Activated T-cell treated with anti-CD3 and anti-CD28 coated beads for 24 hours (primary cell): ENCODE measurements at regions not wholly inside any gene's neighbourhood (a gene's known extent, or its start where the extent isn't known, plus 50 kb on each side); places are given as distances from the start of the nearest gene placed in this dataset.
"Not testable (repeated sequence)": the region's sequence is repeated elsewhere in the genome, so short reads cannot be mapped to it uniquely, and the experiment has no call there.

ENCODE experiments used
- DNase-seq: peaks from one replicate; pipeline ENCODE4 v3.0.0-alpha.2; 2020; ENCODE audit warnings: low read depth

DNA sequence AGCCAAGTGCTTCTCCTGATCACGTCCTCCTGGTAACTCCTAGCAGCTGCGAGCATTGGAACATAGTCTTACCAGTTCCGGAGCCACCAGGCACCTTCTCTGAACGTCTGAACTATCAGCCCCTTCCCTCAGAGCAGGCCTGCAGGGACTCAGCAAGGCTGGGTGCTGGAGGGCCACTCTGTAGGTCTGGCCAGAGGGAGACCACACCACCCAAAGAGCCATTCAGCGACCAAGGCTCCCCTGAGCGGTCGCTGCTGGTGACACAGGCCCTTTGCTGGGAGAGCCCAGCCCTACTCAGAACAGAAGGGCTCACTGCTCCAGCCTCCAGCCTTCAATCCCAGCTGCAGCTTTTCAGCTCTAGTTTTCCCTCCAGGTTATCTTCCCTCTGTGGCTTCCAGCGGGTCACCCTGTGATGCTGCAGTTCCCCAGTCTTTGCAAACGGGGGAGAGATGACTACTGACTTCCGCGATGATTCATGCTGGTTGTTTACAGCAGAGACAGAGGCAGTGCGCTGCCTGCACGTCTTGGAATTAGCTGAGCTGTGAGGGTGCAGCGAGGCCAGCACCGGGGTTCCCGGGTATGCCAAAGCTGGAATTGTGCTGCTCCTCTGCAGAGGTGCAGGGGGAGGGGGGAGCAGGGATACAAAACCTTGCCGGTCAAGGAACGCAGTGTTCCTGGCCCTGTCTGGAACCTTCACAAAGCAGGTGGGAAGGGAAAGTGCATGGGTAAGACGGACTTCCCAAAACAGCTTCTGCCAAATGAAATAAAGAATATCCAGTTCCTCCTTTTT is 161.4 kb downstream of the LY86 start:
- peak; percentile 20 for DNase-seq

DNA sequence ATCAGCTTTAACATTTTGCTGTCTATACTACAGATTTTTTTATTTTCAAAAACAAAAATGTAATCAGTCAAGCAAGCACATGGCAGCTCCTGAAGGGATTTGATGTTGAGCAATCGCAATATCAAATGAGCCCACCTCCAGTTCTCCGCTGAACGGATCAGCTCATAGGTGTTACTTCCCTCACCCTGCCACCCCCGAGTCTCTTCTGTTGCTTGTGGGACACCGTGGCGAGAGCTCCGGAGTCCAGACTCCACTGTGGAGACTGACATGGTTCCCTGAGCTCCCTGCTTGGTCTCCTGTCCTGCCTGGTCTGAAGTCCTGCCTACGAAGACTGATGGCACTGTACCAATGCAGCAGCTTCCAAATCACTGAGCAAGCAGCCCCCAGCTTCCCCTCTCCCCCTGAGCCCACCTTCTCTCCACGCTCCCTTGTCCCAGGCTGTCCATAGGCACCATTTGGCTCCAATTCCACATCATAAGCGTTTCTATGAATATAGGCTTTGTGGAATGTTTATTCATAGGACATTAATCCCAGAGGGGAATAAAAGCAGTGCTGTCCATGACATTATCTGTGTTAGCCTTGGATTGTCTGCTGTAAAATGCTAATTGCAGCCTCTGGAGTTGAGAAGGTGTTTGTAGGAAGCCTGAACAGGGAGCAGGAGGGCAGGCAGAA is 162.2 kb downstream of the LY86 start:
- no peak for DNase-seq

DNA sequence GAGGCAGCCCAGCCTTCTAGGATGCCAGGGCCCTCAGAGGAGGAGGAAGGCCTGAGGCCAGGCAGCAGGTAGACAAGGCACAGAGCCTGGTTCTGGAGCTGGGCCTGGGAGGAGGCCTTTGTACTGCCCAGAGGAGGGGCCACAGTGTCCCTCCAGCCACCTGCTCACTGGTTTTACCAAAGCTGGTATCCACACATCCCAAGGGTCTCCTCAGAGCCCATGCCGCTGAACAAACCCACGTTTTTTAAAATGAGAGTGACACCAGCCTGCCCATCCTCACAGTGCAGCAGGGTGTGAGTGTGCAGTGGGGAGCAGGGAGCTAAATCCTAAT is 162.7 kb downstream of the LY86 start:
- no peak for DNase-seq

DNA sequence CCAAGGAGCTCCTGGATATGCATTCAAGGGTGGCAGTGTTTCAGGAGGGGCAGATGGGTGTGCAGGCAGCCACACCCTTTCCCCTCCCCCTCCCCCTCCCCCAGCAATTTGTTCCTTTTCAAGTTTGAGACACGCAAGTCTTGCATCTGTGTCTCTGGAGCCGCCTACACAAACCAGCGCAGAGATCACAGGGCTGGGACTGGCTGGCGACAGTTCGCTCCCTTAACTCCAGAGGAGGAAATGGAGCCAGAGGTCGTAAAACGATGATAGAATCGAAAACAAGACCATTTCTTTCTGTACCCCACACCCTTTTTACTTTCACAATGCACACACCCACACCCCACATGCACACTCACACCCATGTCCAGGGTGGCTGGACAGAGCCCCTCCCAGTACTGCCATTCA is 163.1 kb downstream of the LY86 start:
- DNase-seq = peak; percentile 22

DNA sequence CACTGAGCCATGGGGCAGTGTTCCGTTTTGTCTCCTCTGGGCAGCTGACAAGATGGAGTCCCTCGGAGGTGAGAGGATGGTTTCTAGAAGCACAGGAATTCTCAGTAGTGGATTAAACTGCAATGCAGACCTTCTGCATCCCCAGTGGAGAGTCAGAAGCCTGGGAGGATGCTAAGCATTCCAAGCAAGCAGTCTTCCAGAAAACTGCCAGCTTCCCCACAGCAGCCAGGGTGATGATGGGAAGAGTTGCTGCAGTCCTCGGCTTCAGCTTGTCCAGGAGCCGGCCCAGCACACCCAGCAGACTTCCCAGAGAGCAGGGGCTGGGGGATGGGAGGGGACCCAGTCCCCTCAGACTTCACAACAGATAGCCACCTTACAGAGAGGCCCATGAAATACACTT is 163.6 kb downstream of the LY86 start:
- no peak for DNase-seq

DNA sequence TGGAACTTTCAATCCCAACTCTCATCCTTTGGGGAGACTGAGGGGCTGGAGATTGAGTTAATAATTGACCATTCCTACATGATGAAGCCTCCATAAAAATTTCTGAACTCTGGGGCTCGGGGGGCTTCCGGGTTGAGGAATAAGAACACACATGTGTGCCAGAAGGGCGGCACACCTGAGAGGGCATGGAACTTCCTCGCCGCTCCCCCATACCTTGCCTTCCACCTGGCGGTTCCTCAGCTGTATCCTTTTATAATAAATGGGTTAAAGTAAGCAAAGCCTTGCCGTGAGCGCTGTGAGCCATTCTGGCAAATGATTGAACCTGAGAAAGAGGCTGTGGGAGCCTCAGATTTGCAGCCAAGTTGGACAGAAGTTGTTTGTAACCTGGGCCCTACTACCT is 164.8 kb downstream of the LY86 start:
- DNase-seq = no peak

DNA sequence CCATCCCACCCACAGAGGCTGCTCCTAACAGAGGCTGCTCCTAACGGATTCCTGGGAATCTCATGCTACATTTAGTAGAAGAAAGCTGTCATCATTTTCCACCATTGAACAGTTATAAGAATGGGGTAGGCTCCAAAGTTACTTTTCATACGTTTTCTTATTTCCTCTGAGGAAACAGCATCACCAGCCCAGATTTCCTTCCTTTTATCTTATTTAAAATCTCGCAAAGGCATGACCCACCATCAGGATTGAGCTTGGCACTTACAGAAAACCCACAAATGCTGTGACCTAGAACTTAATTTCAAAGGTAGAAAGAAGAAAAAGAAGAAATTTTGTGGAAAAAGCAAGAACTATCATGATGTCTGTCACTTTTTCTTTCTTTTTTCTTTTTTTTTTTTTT is 168.0 kb downstream of the LY86 start:
- DNase-seq = no peak

DNA sequence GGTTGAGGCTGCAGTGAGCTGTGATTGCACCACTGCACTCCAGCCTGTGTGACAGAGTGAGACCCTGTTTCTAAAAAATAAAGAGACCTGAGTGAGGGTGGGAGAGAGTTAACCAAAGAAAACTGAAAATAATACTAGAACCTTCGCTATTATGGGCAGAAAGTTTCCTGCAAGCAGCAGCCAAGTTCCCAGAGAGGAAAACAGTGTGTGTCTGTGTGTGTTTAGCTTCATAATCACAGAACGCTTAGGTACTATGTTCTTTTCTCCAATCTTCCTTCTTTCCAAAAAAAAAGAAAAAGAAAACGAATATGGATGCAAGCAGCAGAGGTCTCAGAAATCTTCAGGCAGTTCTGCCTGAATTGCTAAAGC is 170.0 kb downstream of the LY86 start:
- no peak for DNase-seq

DNA sequence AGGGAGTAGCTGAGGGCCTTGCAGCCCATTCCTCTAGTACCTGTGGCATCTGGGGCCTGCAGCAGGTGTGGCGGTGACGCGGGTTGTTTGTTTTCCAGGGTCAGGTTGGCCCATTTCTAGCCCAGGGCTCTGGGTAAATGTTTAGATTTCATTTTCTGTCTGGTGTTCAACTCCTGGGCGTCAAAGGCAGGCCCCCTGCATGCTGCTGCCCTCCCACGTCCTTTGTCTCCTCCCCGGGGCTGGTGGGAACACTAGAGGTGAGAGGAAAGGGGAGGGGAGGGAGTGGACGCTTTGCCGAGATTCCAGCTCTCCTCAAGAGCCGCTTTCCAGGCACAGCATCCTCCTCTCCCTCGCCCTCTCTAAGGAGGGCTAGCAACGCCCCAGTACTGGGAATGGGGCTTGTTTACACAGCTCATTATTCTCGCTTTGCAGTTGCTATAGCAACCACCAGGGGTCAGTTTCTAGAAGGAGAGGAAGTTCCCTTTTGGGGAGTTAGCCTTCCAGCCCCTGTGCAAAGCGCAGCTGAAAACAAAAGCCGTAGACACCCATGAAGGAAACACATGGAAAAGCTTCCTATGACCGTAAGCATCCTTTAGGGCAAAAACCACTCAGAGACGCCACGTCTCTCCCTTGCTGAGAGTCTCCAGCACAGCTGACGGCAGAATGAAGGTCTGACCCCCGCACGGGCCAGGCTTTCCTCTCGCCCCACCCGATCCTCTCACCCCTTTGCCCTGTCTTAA is 170.6 kb downstream of the LY86 start:
- no peak for DNase-seq

DNA sequence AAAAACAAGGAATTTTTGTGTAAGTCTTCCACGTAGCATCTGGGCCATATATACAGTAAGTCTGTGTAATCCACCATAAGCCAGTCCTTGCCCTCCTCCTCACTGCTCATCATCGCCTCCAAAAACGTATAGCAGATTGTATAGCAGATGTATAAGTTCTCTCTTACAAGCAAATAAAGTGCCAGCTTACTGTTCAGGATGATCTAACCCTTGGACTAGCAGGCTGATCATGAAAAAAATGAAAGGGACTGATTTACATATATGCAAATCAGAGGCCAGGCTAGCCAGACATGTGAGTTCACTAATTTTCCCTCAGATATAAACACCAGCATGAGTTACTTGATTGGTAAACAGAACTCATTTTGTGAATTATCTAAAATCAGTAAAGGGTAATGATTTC is 171.5 kb downstream of the LY86 start:
- DNase-seq = no peak

DNA sequence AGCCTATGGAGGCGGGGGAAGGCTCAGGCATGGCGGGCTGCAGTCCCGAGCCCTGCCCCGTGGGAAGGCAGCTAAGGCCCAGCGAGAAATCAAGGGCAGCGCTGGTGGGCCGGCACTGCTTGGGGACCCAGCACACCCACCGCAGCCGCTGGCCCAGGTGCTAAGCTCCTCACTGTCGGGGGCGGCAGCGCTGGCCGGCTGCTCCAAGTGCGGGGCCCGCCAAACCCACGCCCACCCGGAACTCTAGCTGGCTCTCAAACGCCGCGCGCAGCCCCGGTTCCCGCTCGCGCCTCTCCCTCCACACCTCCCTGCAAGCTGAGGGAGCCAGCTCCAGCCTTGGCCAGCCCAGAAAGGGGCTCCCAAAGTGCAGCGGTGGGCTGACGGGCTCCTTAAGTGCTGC is 174.0 kb downstream of the LY86 start:
- DNase-seq = not testable (repeated sequence)

DNA sequence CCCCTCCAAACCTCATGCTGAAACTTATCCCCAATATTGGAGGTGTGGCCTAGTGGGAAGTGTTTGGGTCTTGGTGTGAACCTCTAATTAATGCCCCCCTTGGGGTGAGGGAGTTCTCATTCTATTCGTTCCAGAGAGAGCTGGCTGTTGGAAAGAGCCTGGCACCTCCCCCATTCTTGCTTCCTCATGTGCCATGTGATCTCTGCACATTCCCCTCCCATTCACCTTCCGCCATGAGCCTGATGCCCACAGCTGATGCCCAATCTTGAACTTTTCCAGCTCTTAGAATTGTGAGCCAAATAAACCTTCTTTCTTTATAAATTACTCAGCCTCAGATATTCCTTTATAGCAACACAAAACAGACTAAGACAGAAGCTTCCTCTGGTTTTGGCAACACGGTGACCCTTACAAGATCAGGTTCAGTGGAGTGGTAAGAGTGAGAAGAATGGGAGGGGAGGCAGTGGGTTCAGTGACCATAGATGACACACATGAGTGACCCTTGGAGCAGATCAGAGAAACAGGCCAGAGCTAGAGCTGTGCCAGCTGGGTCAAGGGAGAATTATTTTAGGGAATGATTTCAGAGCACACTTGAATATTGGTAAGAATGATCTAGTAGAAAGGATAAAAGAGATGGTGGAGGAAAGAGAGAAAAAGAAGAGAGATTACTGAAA is 176.4 kb downstream of the LY86 start:
- no peak for DNase-seq

DNA sequence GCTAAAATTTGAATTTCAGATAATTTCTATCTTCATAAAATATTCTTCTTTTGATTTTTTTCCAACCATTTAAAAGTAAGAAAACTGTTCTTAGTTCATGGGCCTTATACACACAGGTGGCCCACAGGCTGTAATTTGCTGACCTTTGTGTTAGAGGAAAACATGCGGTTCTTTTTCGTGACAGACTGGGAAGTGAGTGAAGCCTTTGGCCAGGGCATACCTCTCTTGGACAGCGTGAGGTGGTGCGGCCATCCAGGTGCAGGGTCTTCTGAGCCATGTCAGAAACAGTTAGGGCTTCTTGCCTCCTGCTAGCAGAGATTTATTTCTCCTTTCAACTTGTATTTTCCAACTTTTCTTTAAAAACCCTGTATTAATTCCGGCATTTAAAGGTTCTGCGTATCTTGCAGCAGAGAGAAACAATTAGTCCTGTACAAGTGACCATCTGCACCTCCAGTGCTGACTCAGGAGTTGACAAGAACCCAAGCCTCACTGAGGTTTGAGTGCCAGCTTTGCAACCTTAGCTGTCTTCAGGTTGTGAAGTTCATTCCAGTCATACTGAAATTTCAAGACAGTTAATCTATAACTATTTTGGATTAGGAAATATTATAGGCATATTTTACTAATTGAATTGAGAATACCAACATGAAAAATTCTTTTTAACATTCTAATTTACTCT is 177.8 kb downstream of the LY86 start:
- no peak for DNase-seq

DNA sequence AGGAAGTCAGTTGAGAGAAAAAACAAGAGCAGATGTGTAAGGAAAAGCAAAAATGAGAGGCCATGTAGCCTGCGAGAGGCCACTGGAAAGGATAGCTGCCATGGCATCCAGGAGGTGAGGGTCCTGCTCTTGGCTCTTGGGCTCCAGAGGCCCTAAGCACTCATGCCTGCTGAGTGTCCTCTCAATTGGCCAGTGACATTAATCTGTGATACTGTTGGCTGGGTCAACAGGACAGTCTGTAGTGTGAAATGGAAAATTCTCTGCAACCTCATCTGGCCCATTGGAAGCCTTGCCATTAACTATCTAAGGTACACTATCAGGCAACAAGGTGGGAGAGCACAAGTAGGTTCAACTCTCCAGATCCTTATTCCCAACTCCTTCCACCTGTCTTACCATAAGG is 180.9 kb downstream of the LY86 start:
- DNase-seq = no peak

DNA sequence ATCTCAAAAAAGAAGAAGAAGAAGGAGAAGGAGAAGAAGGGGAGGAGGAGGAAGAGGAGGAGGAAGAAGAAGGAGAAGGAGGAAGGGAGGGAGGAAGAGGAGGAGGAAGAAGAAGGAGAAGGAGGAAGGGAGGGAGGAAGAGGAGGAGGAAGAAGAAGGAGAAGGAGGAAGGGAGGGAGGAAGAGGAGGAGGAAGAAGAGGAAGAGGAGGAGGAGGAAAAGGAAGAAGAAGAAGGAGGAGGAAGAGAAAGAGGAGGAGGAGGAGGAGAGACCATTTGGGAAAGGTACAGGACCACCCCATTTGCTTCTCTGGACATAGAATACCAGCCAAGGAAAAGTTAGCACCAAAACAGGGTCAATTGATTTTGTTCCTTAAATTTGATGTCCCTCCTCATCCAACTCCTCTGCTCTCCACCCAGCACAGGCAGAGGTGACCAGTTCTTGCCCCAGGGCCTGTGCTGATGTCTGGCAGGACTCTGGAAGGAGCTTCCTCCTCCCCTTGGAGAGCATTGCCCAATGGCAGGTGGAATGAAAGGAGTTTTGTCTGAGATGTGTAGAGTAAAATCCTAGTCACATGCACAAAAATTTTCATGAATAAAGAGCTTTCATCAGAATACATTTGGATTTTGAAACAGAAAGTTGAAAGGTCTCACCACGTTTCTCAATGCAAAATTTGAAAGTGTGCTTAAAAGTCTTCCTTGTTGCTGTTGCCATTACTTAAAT is 182.9 kb downstream of the LY86 start:
- no peak for DNase-seq

DNA sequence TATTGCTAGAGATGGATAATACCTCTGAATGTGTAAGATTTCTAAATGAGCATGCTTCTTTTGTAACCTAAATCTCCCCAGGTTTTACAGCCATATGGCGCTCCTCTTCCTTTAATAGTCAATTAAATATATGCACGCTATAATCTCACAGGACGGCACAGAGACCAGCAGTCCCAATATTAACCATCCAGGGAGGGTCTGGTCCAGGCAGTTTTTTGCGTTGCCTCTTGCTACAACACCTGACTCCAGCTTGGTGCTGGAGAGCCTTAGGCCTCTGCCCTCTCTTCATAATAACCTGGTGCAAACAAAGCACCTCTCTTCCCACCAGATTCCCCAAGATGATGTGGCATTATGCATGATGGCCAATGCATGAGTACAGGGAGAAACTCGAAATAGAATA is 183.4 kb downstream of the LY86 start:
- no peak for DNase-seq

DNA sequence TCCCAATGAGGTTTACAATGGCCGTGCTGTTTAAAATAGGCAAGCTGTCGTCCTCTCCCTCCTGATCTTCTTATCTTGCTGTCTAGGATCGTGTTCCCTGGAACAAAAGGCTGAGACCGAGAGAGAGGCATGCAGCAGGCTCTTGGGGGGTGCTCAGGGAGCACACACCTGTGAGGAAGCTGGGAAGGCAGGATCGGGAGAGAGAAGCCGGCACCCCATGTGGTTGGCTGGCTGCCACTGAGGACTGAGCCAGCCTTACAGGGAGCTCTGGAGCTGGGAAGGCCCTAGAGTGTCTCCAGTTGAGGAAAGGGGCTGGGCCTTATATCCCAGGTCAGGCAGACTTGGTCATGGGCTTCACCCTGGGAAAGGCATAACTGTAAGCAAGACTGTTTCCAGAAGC is 184.2 kb downstream of the LY86 start:
- no peak for DNase-seq

DNA sequence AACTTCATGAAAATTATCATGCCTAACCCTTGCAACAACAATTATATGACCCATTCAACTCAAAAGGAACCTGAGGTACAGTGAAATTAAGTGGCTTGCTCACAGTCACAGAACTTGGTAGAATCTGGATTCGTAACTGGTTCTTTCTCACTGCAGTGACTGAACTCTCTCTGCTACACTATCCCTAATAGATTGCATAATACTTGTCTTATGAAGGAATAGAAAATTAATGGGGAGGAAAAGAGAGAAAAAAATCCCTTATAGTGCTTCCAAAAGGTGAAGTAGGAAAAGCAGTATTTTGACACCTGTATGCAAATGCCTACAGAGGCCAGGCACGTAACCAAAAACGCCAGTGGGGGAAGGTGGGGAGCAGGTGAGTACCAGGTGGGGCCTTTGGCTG is 186.6 kb downstream of the LY86 start:
- DNase-seq = no peak

DNA sequence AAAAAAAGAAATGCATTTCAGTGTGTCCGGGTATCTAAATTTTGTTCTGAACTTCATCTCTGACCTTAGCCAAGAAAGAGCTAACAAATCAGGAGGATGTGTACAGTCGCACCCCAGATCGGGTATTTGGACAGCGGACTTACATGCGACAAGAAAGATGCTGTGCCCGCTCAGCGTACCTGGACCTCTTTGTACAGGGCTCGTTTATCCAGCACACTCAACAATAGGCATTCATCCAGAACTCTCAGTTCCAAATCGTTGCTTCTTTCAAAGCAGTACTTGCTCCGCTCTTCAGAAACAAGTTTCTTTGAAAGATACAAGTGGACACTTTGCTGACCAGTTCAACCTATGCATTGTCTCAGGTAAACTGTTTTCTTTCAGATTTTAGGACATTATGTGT is 191.7 kb downstream of the LY86 start:
- no peak for DNase-seq

DNA sequence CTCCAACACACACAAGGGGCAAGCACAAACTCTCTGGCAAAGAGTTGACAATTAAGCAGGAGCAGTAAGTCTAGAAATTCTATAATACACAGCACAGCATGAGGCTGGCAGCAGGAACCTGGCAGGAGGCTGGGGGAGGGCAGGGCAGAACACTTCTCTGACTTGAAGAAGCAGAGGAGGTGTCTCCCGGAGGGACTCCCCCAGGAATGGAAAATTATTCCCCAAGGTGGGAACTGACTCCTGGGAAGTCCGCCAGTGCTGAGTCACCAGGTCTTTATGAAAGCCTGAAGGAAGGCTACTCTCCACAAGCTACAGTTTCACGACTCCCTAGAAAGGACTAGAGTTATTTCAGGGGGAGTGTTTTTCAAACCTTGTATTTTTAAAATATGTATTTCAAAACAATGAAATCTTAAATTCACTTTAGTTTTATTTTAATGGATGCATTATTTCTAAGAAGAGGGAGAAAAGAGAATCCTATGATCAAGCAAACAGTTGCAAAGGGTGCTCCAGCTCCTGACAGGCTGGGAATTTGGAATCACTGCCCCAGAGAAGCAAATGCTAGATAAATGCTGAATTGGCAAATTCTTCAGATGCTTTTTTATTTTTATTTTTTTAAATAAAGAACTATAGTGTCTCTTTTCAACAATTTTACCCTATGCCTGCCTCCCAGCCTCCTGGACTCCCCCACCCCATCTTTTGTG is 192.8 kb downstream of the LY86 start:
- DNase-seq = no peak

DNA sequence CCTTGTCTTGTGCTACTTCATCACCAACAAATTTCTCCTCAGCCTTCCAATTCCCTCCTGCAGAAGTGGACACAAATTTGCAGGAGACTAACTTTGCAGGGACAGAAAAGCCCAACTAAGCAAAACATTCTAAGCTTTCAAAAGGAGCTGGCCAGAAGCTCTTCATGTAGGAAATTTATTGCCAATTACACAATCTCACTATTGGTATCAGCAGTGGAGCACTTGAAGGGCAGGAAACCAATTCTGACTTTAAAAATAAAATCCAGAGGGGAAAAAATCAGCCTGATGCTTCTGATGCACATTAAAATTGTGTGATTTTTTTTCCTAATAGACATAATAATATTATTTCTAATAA is 193.3 kb downstream of the LY86 start:
- DNase-seq = no peak
